ENCODE measurements at regions not wholly inside any gene's neighbourhood (a gene's known extent, or its start where the extent isn't known, plus 50 kb on each side); places are given as distances from the start of the nearest gene placed in this dataset.

DNA sequence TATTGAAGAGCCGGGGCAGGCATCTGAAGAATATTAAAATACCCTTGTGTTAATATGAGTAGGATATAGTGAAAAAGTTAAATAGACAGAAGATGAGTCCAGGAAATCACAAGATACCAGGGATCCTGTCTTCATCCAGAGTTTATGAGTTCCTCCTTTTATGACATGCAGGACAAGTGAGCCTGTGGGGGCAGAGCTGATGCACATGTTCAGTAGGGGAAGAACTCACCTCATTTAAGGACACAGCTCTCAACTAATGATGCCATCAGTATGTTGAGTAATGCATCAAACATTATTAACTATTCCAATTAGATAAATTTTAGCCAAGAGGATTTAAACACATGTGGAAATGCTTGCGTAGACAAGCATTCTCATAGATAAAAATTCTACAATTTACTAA, 435.8 kb upstream of the AKR1E2 start:
- TF ChIP-seq, protein P1, sequence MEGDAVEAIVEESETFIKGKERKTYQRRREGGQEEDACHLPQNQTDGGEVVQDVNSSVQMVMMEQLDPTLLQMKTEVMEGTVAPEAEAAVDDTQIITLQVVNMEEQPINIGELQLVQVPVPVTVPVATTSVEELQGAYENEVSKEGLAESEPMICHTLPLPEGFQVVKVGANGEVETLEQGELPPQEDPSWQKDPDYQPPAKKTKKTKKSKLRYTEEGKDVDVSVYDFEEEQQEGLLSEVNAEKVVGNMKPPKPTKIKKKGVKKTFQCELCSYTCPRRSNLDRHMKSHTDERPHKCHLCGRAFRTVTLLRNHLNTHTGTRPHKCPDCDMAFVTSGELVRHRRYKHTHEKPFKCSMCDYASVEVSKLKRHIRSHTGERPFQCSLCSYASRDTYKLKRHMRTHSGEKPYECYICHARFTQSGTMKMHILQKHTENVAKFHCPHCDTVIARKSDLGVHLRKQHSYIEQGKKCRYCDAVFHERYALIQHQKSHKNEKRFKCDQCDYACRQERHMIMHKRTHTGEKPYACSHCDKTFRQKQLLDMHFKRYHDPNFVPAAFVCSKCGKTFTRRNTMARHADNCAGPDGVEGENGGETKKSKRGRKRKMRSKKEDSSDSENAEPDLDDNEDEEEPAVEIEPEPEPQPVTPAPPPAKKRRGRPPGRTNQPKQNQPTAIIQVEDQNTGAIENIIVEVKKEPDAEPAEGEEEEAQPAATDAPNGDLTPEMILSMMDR (IDR thresholded peaks at IDR 0.05; ENCODE audit: borderline replicate concordance) = no peak

DNA sequence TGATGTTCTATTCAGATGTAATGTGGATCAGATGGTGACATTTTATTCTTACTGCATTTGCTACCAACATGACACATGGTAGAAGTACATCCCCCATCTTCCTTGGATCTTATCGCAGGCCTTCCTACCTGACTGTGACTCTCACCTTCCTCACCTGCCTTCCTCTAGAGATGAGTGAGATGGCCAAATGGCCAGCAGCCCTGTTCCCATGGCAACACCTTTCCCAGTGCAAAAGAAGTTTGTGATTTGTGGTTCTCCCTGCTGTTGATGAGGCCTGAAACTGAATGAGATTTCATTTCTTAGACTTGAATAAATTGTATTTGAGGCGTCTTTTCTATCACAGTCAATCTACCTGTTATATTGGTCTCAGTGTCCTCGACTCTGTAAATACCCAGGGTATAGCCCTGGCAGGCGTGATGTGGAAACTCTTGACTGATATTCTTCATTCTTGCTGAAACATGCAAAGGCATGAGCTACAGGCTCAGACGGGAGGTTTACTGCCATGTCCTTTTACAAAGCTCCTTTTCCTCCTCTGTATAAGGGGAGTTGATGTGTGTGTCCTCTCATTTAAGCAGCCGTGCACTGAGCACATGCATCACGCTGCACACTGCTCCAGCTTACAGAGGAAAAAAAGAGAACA, 440.7 kb upstream of the AKR1E2 start:
- H3K9me3 ChIP-seq (replicated peaks) = no peaks in the 10 kb centered on the region
- no peak overlapping the region for H3K4me3 ChIP-seq
- peaks cover 14% of the 10 kb centered on the region for H3K4me1 ChIP-seq
- H3K27ac ChIP-seq (replicated peaks) = no peak overlapping the region
- no peak for DNase-seq
- TF ChIP-seq, protein P1 (IDR thresholded peaks at IDR 0.05; ENCODE audit: borderline replicate concordance) = no peak
- no peaks in the 10 kb centered on the region for H3K36me3 ChIP-seq
- intact Hi-C loops (cut with micrococcal nuclease) = no loop called here
- H3K27me3 ChIP-seq (ENCODE audit: low read depth) = no peaks in the 10 kb centered on the region

More for the DNA sequence above, 435.8 kb upstream of the AKR1E2 start:
- no peak for DNase-seq
- no peaks in the 10 kb centered on the region for H3K27me3 ChIP-seq (ENCODE audit: low read depth)
- H3K9me3 ChIP-seq (replicated peaks) = no peaks in the 10 kb centered on the region
- no peak overlapping the region for H3K4me3 ChIP-seq
- intact Hi-C loops (cut with micrococcal nuclease) = no loop called here
- H3K27ac ChIP-seq (replicated peaks) = no peak overlapping the region
- no peaks in the 10 kb centered on the region for H3K4me1 ChIP-seq
- no peaks in the 10 kb centered on the region for H3K36me3 ChIP-seq

DNA sequence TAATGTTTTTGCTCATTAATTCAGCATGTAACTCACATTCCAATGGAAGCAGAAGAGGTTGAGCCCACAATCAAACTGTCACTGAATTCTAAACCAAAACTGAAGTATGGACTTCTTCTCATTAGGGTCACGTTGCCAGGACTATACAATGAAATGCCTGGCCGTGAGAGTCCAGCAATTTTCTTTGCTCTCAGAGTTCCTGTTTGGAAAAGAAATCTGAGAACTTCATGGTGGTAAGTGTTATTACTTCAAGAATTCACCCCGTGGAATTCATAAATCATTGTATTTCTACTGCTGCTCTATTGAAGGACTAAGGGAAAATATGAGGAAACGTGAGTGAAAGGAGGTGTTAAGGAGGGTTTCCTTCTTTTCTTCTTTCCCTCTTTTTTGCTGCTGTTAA, 441.8 kb upstream of the AKR1E2 start:
- TF ChIP-seq, protein P1 (IDR thresholded peaks at IDR 0.05; ENCODE audit: borderline replicate concordance) = no peak
- Histone ChIP-seq H3K4me1 (peaks cover 14% of the 10 kb centered on the region), H3K9me3 (replicated peaks) (no peaks in the 10 kb centered on the region), H3K36me3 (no peaks in the 10 kb centered on the region), H3K27me3 (ENCODE audit: low read depth) (no peaks in the 10 kb centered on the region), H3K27ac (replicated peaks) (no peak overlapping the region), H3K4me3 (no peak overlapping the region)
- intact Hi-C loops (cut with micrococcal nuclease) = no loop called here
- no peak for DNase-seq

DNA sequence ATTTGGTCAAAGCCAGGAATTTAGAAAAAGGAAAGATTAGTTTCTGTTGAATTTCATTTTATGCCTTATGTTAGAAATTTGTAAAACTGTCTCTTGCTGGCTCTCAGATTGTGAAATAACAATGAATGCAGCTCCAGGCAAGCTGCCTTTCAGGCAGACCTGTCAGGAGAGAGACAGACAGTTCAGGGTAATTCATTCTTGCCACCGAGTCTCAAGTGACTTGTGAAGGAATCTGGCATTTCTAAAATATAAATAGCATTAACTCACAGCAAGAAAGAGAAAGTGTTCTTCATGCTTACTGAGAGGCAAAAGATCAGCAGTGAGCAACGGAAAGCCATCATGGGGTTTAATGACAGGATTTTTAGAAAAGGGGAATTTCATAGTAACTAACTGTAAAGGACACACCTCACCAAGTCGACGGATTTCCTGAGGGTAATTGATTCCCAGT, 442.3 kb upstream of the AKR1E2 start:
- TF ChIP-seq, protein P1 (IDR thresholded peaks at IDR 0.05; ENCODE audit: borderline replicate concordance) = no peak
- no peak overlapping the region for H3K4me3 ChIP-seq
- intact Hi-C loops (cut with micrococcal nuclease) = no loop called here
- no peaks in the 10 kb centered on the region for H3K27me3 ChIP-seq (ENCODE audit: low read depth)
- DNase-seq = no peak
- no peaks in the 10 kb centered on the region for H3K36me3 ChIP-seq
- H3K4me1 ChIP-seq = peaks cover 14% of the 10 kb centered on the region
- H3K9me3 ChIP-seq (replicated peaks) = no peaks in the 10 kb centered on the region
- no peak overlapping the region for H3K27ac ChIP-seq (replicated peaks)

DNA sequence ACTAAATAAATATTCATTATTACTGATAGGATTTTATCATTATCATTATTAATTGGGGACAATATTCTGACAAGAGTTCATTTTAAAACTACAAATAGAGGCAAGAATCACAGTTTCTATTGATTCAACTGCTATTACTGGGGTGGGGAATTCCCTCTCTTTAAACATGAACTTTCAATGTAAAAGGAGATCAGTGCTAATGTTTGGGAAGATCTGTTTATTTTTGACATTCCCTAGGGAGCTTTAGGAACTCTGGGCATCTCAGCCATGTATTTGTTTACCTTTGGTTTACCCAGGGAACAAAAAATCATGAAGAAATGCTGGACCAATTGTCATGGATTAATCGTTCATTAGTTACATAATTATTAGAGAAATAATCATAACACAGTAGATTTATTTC, 443.2 kb upstream of the AKR1E2 start:
- intact Hi-C loops (cut with micrococcal nuclease) = no loop called here
- no peaks in the 10 kb centered on the region for H3K36me3 ChIP-seq
- TF ChIP-seq, protein P1 (IDR thresholded peaks at IDR 0.05; ENCODE audit: borderline replicate concordance) = no peak
- H3K4me3 ChIP-seq = no peak overlapping the region
- H3K27ac ChIP-seq (replicated peaks) = no peak overlapping the region
- no peaks in the 10 kb centered on the region for H3K9me3 ChIP-seq (replicated peaks)
- no peak for DNase-seq
- H3K4me1 ChIP-seq = peaks cover 14% of the 10 kb centered on the region
- no peaks in the 10 kb centered on the region for H3K27me3 ChIP-seq (ENCODE audit: low read depth)

Data from left ventricle myocardium inferior (tissue), 1 donor.